Transverse colon (tissue), 4 donors: ENCODE measurements at regions not wholly inside any gene's neighbourhood (a gene's known extent, or its start where the extent isn't known, plus 50 kb on each side); places are given as distances from the start of the nearest gene placed in this dataset.

Experiments
- DNase-seq: peaks from one replicate; pipeline ENCODE4 v3.0.0-alpha.2; 2019
- H3K27ac ChIP-seq, 4 donors: fragments of 200-600 bp; sonication (generic); 2 replicates each; pipeline ENCODE4 v1.5.1; 2016 to 2018; ENCODE audit warnings: inconsistent platforms in 4 of 4
- H3K27me3 ChIP-seq: fragments of 200-600 bp; sonication (generic); 2 replicates; pipeline ENCODE4 v1.5.1; 2017; ENCODE audit warnings: inconsistent platforms
- H3K36me3 ChIP-seq, 4 donors: fragments of 200-600 bp; sonication (generic); 2 replicates each; pipeline ENCODE4 v1.5.1; 2017 to 2019; ENCODE audit warnings: inconsistent platforms in 4 of 4
- H3K4me1 ChIP-seq, 4 donors: fragments of 200-600 bp; sonication (generic); 2 replicates each; pipeline ENCODE4 v1.5.1; 2017 to 2020; ENCODE audit warnings: inconsistent platforms in 4 of 4
- H3K4me3 ChIP-seq, 4 donors: fragments of 200-600 bp; sonication (generic); 1 replicate in 1 of 4; 2 replicates in 3 of 4; pipeline versions ENCODE4 v1.5.1 to v1.6.1; 2017 to 2019; ENCODE audit warnings: inconsistent platforms in 4 of 4
- H3K9me3 ChIP-seq, 2 donors: fragments of 200-600 bp; sonication (generic); 2 replicates each; pipeline ENCODE4 v1.5.1; 2017 to 2019; ENCODE audit warnings: inconsistent platforms in 2 of 2
- CTCF ChIP-seq, 5 experiments: fragments of 200-600 bp in 3 of 5; fragments of 450-650 bp in 2 of 5; sonication (generic) in 3 of 5; IDR thresholded peaks; 1 replicate in 2 of 5; 2 replicates in 3 of 5; pipeline ENCODE4 v1.5.1; 2016 to 2017; ENCODE audit warnings: antibody characterized with exemption in 5 of 5, inconsistent platforms in 3 of 5, mild to moderate bottlenecking in 2 of 5, moderate library complexity in 1 of 5
- EP300 ChIP-seq: sonication (generic); formaldehyde crosslinking; IDR thresholded peaks from one replicate; pipeline ENCODE4 v1.6.1; 2017; ENCODE audit warnings: antibody characterized with exemption, low read depth
- POLR2A ChIP-seq: fragments of 450-650 bp; IDR thresholded peaks from one replicate; pipeline ENCODE4 v1.6.1; 2016; ENCODE audit warnings: antibody characterized with exemption, mild to moderate bottlenecking, moderate library complexity
- POLR2AphosphoS5 ChIP-seq, 3 donors: sonication (generic); formaldehyde crosslinking; IDR thresholded peaks; one replicate each; pipeline ENCODE4 v1.6.1; 2016; ENCODE audit warnings: antibody characterized with exemption in 3 of 3
- WGBS, 2 donors: methylation state at CpG; one replicate each; pipeline ENCODE4 v1.1.5; 2018; ENCODE audit warnings: low coverage in 1 of 2; 5-methylcytosine and 5-hydroxymethylcytosine counted together
- in situ Hi-C, 4 donors: fragments of 200-750 bp; cut with MboI; loops; one replicate each; pipeline versions ENCODE4 v1.15.0 to v1.15.1; 2017; ENCODE audit warnings: low sequenced_read_pairs in 3 of 4, low pct_ligation_motif_present in 1 of 4, low pct_unique_long_range_greater_than_20kb in 1 of 4
- intact Hi-C: fragments of 100-400 bp; cut with DNase I; formaldehyde crosslinking; loops from one replicate; pipeline ENCODE4 v1.15.1; 2023; ENCODE audit warnings: low total_unique reads

- Histone ChIP-seq H3K36me3 (no peaks in the 10 kb centered on the region), H3K27ac (no peak overlapping the region), H3K4me3 (no peak overlapping the region), H3K4me1 (peaks cover 0 to 22% (median 9%) of the 10 kb centered on the region in 4 donors), H3K9me3 (no peaks in the 10 kb centered on the region), H3K27me3 (no peaks in the 10 kb centered on the region)
- no peak for DNase-seq
- intact Hi-C loops = no loop called here
- in situ Hi-C loops = no loop called here
- no peak for TF ChIP-seq EP300
- TF ChIP-seq CTCF (IDR thresholded peaks at IDR 0.05) = no peak
- TF ChIP-seq POLR2AphosphoS5 (IDR thresholded peaks at IDR 0.05) = no peak
- no peak for TF ChIP-seq POLR2A
- 16 to 42% methylated on average over 2 to 4 of the region's 4 CpGs for WGBS, 2 donors
Measured at GRCh38 chr4:111986095-111986494, 159.2 kb upstream of the FAM241A start.

- DNase-seq = no peak
- in situ Hi-C loops (no loop called here), intact Hi-C loops (no loop called here)
- no peaks in the 10 kb centered on the region for H3K36me3 ChIP-seq
- TF ChIP-seq CTCF (IDR thresholded peaks at IDR 0.05) (no peak), POLR2AphosphoS5 (IDR thresholded peaks at IDR 0.05) (no peak), POLR2A (no peak), EP300 (no peak)
- H3K9me3 ChIP-seq = no peaks in the 10 kb centered on the region
- no peaks in the 10 kb centered on the region for H3K27me3 ChIP-seq
- WGBS, 2 donors = 62% methylated on average over 3 of the region's 3 CpGs
- no peak overlapping the region for H3K4me3 ChIP-seq
- peaks cover 0 to 34% (median 19%) of the 10 kb centered on the region in 4 donors for H3K4me1 ChIP-seq
- no peak overlapping the region for H3K27ac ChIP-seq
Measured at GRCh38 chr4:111988514-111988913, 156.7 kb upstream of the FAM241A start.

GRCh38 chr4:111989817-111990216 lies 155.4 kb upstream of the FAM241A start:
- intact Hi-C loops = no loop called here
- no peaks in the 10 kb centered on the region for H3K27me3 ChIP-seq
- in situ Hi-C loops = no loop called here
- WGBS, 2 donors = 7% methylated on average over 1 of the region's 1 CpG; no CpG with 5 or more reads in 1 of the 2 donors
- peaks cover 0 to 34% (median 19%) of the 10 kb centered on the region in 4 donors for H3K4me1 ChIP-seq
- no peaks in the 10 kb centered on the region for H3K36me3 ChIP-seq
- TF ChIP-seq EP300 = no peak
- peak in 1 of 3 donors; percentile 54 for TF ChIP-seq POLR2AphosphoS5 (IDR thresholded peaks at IDR 0.05)
- TF ChIP-seq CTCF (IDR thresholded peaks at IDR 0.05) = no peak
- TF ChIP-seq POLR2A = no peak
- peak; percentile 62 for DNase-seq
- H3K27ac ChIP-seq = peak overlapping the region; percentile 31 to 58 (median 56)
- H3K4me3 ChIP-seq = no peak overlapping the region
- no peaks in the 10 kb centered on the region for H3K9me3 ChIP-seq

- WGBS, 2 donors = 48 to 83% methylated on average over 1 to 3 of the region's 3 CpGs
- peak overlapping the region in 3 of 4 donors; percentile 27 to 49 (median 47) for H3K27ac ChIP-seq
- intact Hi-C loops = no loop called here
Measured at GRCh38 chr4:111991163-111991562, 154.1 kb upstream of the FAM241A start.

More at GRCh38 chr4:111991163-111991562, 154.1 kb upstream of the FAM241A start:
- H3K4me1 ChIP-seq = peaks cover 0 to 34% (median 19%) of the 10 kb centered on the region in 4 donors
- H3K27me3 ChIP-seq = peaks cover 3% of the 10 kb centered on the region
- no peaks in the 10 kb centered on the region for H3K9me3 ChIP-seq
- H3K4me3 ChIP-seq = no peak overlapping the region
- DNase-seq = no peak
- in situ Hi-C loops = no loop called here
- TF ChIP-seq CTCF (IDR thresholded peaks at IDR 0.05) (no peak), POLR2A (no peak), POLR2AphosphoS5 (IDR thresholded peaks at IDR 0.05) (no peak), EP300 (no peak)
- H3K36me3 ChIP-seq = no peaks in the 10 kb centered on the region
